ENCODE measurements at regions not wholly inside any gene's neighbourhood (a gene's known extent, or its start where the extent isn't known, plus 50 kb on each side); places are given as distances from the start of the nearest gene placed in this dataset.
"Not testable (repeated sequence)": the region's sequence is repeated elsewhere in the genome, so short reads cannot be mapped to it uniquely, and the experiment has no call there.

- TF ChIP-seq PBX3 (IDR thresholded peaks at IDR 0.05); TEAD4 (IDR thresholded peaks at IDR 0.05; ENCODE audit: borderline replicate concordance, insufficient read depth); REST (IDR thresholded peaks at IDR 0.05; ENCODE audit: low read depth, low read length); ZBTB33 (IDR thresholded peaks at IDR 0.05; ENCODE audit: borderline replicate concordance, low read depth); CTCF (IDR thresholded peaks at IDR 0.05): not testable (repeated sequence)
These were observed 64.9 kb upstream of the CTSV start for GRCh38 chr9:97103613-97104383.

Measured in SK-N-SH (cell line).